CD8-positive, alpha-beta memory T cell (primary cell): ENCODE measurements at regions not wholly inside any gene's neighbourhood (a gene's known extent, or its start where the extent isn't known, plus 50 kb on each side); places are given as distances from the start of the nearest gene placed in this dataset.
A peak's percentile ranks its signal among the peaks of the same experiment; 100 is the strongest.

Experiments used
- CTCF ChIA-PET: fragments of 350-600 bp; sonication (Branson Sonifier 250); formaldehyde crosslinking; loops from one replicate; lab custom pipeline; 2021; ENCODE audit warnings: antibody characterized with exemption; lab: Charles Lee
- POLR2A ChIA-PET: fragments of 350-600 bp; sonication (Branson Sonifier 250); formaldehyde crosslinking; loops from one replicate; lab custom pipeline; 2021; ENCODE audit warnings: antibody characterized with exemption; lab: Charles Lee
- DNase-seq, 5 donors: peaks; one replicate each; pipeline versions ENCODE4 v3.0.0 to v3.0.0-alpha.2; 2020 to 2022; ENCODE audit warnings: mixed read lengths in 1 of 5
- H3K27ac ChIP-seq: one replicate; pipeline ENCODE4 v1.7.0; 2013; ENCODE audit warnings: low read depth, mild to moderate bottlenecking, low read length, moderate library complexity
- H3K27me3 ChIP-seq: 2 replicates; pipeline ENCODE4 v1.7.0; 2013; ENCODE audit warnings: low read length, mild to moderate bottlenecking; ENCODE audit not compliant: insufficient read depth, poor library complexity, severe bottlenecking
- H3K36me3 ChIP-seq: 2 replicates; pipeline ENCODE4 v1.7.0; 2013; ENCODE audit warnings: mild to moderate bottlenecking, low read length, moderate library complexity; ENCODE audit not compliant: insufficient read depth
- H3K4me1 ChIP-seq: 2 replicates; pipeline ENCODE4 v1.7.0; 2013; ENCODE audit warnings: mild to moderate bottlenecking, low read length, moderate library complexity; ENCODE audit not compliant: insufficient read depth
- H3K4me3 ChIP-seq: 2 replicates; pipeline ENCODE4 v1.7.0; 2013; ENCODE audit warnings: mild to moderate bottlenecking, low read length
- H3K9me3 ChIP-seq: 2 replicates; pipeline ENCODE4 v1.7.0; 2013; ENCODE audit warnings: mild to moderate bottlenecking, low read length
- H3K27ac Mint-ChIP-seq, 8 donors: one replicate each; pipeline ENCODE4 v1.8.0; 2020 to 2021; ENCODE audit warnings: mixed read lengths in 8 of 8, mild to moderate bottlenecking in 6 of 8, inconsistent platforms in 3 of 8, moderate library complexity in 3 of 8
- H3K27me3 Mint-ChIP-seq, 2 donors: one replicate each; pipeline ENCODE4 v1.8.0; 2020 to 2021; ENCODE audit warnings: mixed read lengths in 2 of 2, mild to moderate bottlenecking in 1 of 2, moderate library complexity in 1 of 2
- H3K36me3 Mint-ChIP-seq, 3 donors: one replicate each; pipeline ENCODE4 v1.8.0; 2020 to 2021; ENCODE audit warnings: mixed read lengths in 3 of 3, inconsistent platforms in 1 of 3, mild to moderate bottlenecking in 1 of 3
- H3K4me1 Mint-ChIP-seq, 3 donors: one replicate each; pipeline ENCODE4 v1.8.0; 2020 to 2021; ENCODE audit warnings: mixed read lengths in 3 of 3, inconsistent platforms in 1 of 3, mild to moderate bottlenecking in 1 of 3
- H3K4me3 Mint-ChIP-seq, 7 donors: one replicate each; pipeline ENCODE4 v1.8.0; 2020 to 2021; ENCODE audit warnings: mixed read lengths in 7 of 7, mild to moderate bottlenecking in 6 of 7, moderate library complexity in 4 of 7, inconsistent platforms in 2 of 7
- H3K9me3 Mint-ChIP-seq, 5 donors: one replicate each; pipeline ENCODE4 v1.8.0; 2020 to 2022; ENCODE audit warnings: mixed read lengths in 5 of 5, mild to moderate bottlenecking in 3 of 5, moderate library complexity in 2 of 5, inconsistent platforms in 1 of 5

GRCh38 chr12:116459916-116460663 lies 99.1 kb upstream of the MAP1LC3B2 start:
- Histone ChIP-seq H3K27ac (no peak overlapping the region), H3K27me3 (no peaks in the 10 kb centered on the region), H3K9me3 (no peaks in the 10 kb centered on the region), H3K36me3 (no peaks in the 10 kb centered on the region), H3K4me1 (no peaks in the 10 kb centered on the region), H3K4me3 (no peak overlapping the region)
- DNase-seq = no peak
- no peak overlapping the region for H3K4me3 Mint-ChIP-seq
- POLR2A ChIA-PET = no interaction called here
- peaks cover 7 to 9% of the 10 kb centered on the region in 2 donors for H3K27me3 Mint-ChIP-seq
- CTCF ChIA-PET = no interaction called here
- H3K36me3 Mint-ChIP-seq = no peaks in the 10 kb centered on the region
- H3K4me1 Mint-ChIP-seq = no peaks in the 10 kb centered on the region
- H3K27ac Mint-ChIP-seq = peak overlapping the region in 1 of 8 donors; percentile 59
- H3K9me3 Mint-ChIP-seq = no peaks in the 10 kb centered on the region

- no peaks in the 10 kb centered on the region for H3K27me3 ChIP-seq
- Mint-ChIP-seq H3K9me3 (no peaks in the 10 kb centered on the region), H3K36me3 (no peaks in the 10 kb centered on the region), H3K27me3 (peaks cover 7 to 9% of the 10 kb centered on the region in 2 donors), H3K4me1 (no peaks in the 10 kb centered on the region), H3K4me3 (no peak overlapping the region), H3K27ac (no peak overlapping the region)
- no peaks in the 10 kb centered on the region for H3K4me1 ChIP-seq
- POLR2A ChIA-PET = no interaction called here
- H3K9me3 ChIP-seq = no peaks in the 10 kb centered on the region
- no peak for DNase-seq
- CTCF ChIA-PET = no interaction called here
- H3K36me3 ChIP-seq = no peaks in the 10 kb centered on the region
- H3K4me3 ChIP-seq = no peak overlapping the region
- no peak overlapping the region for H3K27ac ChIP-seq
Observed at GRCh38 chr12:116461060-116461459, 98.1 kb upstream of the MAP1LC3B2 start.

- H3K27ac ChIP-seq = no peak overlapping the region
- Mint-ChIP-seq H3K27me3 (no peaks in the 10 kb centered on the region), H3K9me3 (no peaks in the 10 kb centered on the region), H3K4me3 (no peak overlapping the region), H3K27ac (no peak overlapping the region), H3K36me3 (no peaks in the 10 kb centered on the region), H3K4me1 (no peaks in the 10 kb centered on the region)
- H3K27me3 ChIP-seq = no peaks in the 10 kb centered on the region
- no peak for DNase-seq
- H3K4me1 ChIP-seq = no peaks in the 10 kb centered on the region
- no peak overlapping the region for H3K4me3 ChIP-seq
- CTCF ChIA-PET = no interaction called here
- POLR2A ChIA-PET = no interaction called here
- no peaks in the 10 kb centered on the region for H3K9me3 ChIP-seq
- H3K36me3 ChIP-seq = no peaks in the 10 kb centered on the region
Observed at GRCh38 chr12:116463366-116463765, 95.8 kb upstream of the MAP1LC3B2 start.

DNA sequence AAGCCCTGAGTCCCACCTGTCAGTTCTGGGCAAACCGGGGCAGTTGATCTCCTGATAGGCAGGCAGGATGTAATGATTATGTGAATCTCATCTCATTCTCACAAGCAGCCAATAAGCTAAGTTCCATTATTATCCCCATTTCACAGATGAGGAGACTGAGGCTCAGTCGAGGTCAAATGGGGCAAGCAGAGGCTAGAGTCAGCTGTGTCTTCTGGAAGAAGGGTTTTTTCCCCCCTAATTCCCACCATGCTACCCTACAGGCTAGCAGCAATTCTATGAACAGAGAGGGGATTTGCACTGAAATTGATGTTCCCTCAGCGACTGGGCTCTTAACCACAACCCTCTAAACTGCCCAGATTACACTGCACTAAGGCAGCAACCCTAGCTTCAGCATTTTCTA lies 93.8 kb upstream of the MAP1LC3B2 start:
- Histone ChIP-seq H3K36me3 (no peaks in the 10 kb centered on the region), H3K4me3 (no peak overlapping the region), H3K4me1 (no peaks in the 10 kb centered on the region), H3K9me3 (no peaks in the 10 kb centered on the region), H3K27ac (no peak overlapping the region), H3K27me3 (no peaks in the 10 kb centered on the region)
- Mint-ChIP-seq H3K4me1 (no peaks in the 10 kb centered on the region), H3K9me3 (no peaks in the 10 kb centered on the region), H3K36me3 (no peaks in the 10 kb centered on the region), H3K27me3 (no peaks in the 10 kb centered on the region), H3K27ac (peak overlapping the region in 1 of 8 donors; percentile 72), H3K4me3 (no peak overlapping the region)
- no peak for DNase-seq
- CTCF ChIA-PET = interaction anchor here (1.0 kb wide), 1 partner anchor 13 kb away, joined by 3 read pairs; no protein-coding TSS in a partner anchor
- POLR2A ChIA-PET = no interaction called here

DNA sequence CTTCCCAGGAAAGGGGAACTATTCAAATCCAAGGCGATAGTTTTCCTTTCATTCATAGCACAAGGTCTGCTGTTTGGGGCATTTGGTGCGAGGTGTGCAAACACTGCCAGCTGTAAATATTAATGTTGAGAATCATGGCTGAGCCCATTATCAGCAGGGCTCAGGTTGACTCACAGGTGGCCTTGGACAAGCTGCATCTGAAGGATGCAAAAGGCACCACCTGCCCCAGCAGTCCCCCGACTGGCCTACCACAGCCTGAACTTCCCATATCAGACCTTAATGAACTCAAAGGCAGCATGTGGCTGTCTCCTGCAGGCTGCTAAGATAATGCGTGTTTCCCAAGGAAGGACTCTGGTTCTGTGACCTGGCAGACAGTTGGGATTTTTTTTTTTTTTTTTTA lies 93.3 kb upstream of the MAP1LC3B2 start:
- Mint-ChIP-seq H3K36me3 (no peaks in the 10 kb centered on the region), H3K4me1 (no peaks in the 10 kb centered on the region), H3K9me3 (no peaks in the 10 kb centered on the region), H3K27ac (no peak overlapping the region), H3K27me3 (no peaks in the 10 kb centered on the region), H3K4me3 (no peak overlapping the region)
- POLR2A ChIA-PET = no interaction called here
- no peak overlapping the region for H3K27ac ChIP-seq
- H3K9me3 ChIP-seq = no peaks in the 10 kb centered on the region
- no peaks in the 10 kb centered on the region for H3K36me3 ChIP-seq
- no peak overlapping the region for H3K4me3 ChIP-seq
- no peak for DNase-seq
- H3K4me1 ChIP-seq = no peaks in the 10 kb centered on the region
- H3K27me3 ChIP-seq = no peaks in the 10 kb centered on the region
- CTCF ChIA-PET = interaction anchor here (1.0 kb wide), 1 partner anchor 12 kb away, joined by 3 read pairs; no protein-coding TSS in a partner anchor

GRCh38 chr12:116466536-116466935 lies 92.6 kb upstream of the MAP1LC3B2 start:
- CTCF ChIA-PET = no interaction called here
- no peak for DNase-seq

GRCh38 chr12:116469344-116469743 lies 89.8 kb upstream of the MAP1LC3B2 start:
- POLR2A ChIA-PET = no interaction called here
- Mint-ChIP-seq H3K4me1 (no peaks in the 10 kb centered on the region), H3K36me3 (no peaks in the 10 kb centered on the region), H3K4me3 (no peak overlapping the region), H3K27me3 (peaks cover 0 to 3% of the 10 kb centered on the region in 2 donors), H3K9me3 (peaks cover 0 to 4% (median 0%) of the 10 kb centered on the region in 5 donors), H3K27ac (no peak overlapping the region)
- Histone ChIP-seq H3K27me3 (no peaks in the 10 kb centered on the region), H3K4me1 (no peaks in the 10 kb centered on the region), H3K27ac (no peak overlapping the region), H3K4me3 (no peak overlapping the region), H3K36me3 (no peaks in the 10 kb centered on the region), H3K9me3 (no peaks in the 10 kb centered on the region)
- CTCF ChIA-PET = no interaction called here
- no peak for DNase-seq

More at GRCh38 chr12:116466536-116466935, 92.6 kb upstream of the MAP1LC3B2 start:
- H3K36me3 ChIP-seq = no peaks in the 10 kb centered on the region
- Mint-ChIP-seq H3K27ac (no peak overlapping the region), H3K36me3 (no peaks in the 10 kb centered on the region), H3K9me3 (no peaks in the 10 kb centered on the region), H3K4me3 (no peak overlapping the region), H3K27me3 (no peaks in the 10 kb centered on the region), H3K4me1 (no peaks in the 10 kb centered on the region)
- H3K4me1 ChIP-seq = no peaks in the 10 kb centered on the region
- no peak overlapping the region for H3K27ac ChIP-seq
- no peaks in the 10 kb centered on the region for H3K9me3 ChIP-seq
- POLR2A ChIA-PET = no interaction called here
- H3K4me3 ChIP-seq = no peak overlapping the region
- no peaks in the 10 kb centered on the region for H3K27me3 ChIP-seq

GRCh38 chr12:116471544-116471943 lies 87.6 kb upstream of the MAP1LC3B2 start:
- no peaks in the 10 kb centered on the region for H3K27me3 ChIP-seq
- no peak overlapping the region for H3K27ac ChIP-seq
- no peak overlapping the region for H3K4me3 ChIP-seq
- peaks cover 0 to 11% (median 0%) of the 10 kb centered on the region in 5 donors for H3K9me3 Mint-ChIP-seq
- no peaks in the 10 kb centered on the region for H3K4me1 ChIP-seq
- H3K36me3 Mint-ChIP-seq = no peaks in the 10 kb centered on the region
- H3K36me3 ChIP-seq = no peaks in the 10 kb centered on the region
- CTCF ChIA-PET = no interaction called here
- no peak overlapping the region for H3K27ac Mint-ChIP-seq
- no peaks in the 10 kb centered on the region for H3K9me3 ChIP-seq
- H3K4me1 Mint-ChIP-seq = no peaks in the 10 kb centered on the region
- DNase-seq = no peak
- H3K4me3 Mint-ChIP-seq = no peak overlapping the region
- POLR2A ChIA-PET = no interaction called here
- H3K27me3 Mint-ChIP-seq = peaks cover 3 to 10% of the 10 kb centered on the region in 2 donors
